GM23248 (cell line): ENCODE measurements at regions not wholly inside any gene's neighbourhood (a gene's known extent, or its start where the extent isn't known, plus 50 kb on each side); places are given as distances from the start of the nearest gene placed in this dataset.

Experiments used
- EZH2 ChIP-seq: fragments of 200-600 bp; sonication (generic); IDR thresholded peaks from 2 replicates; pipeline ENCODE4 v1.6.1; 2018; ENCODE audit warnings: antibody characterized with exemption, mild to moderate bottlenecking; ENCODE audit not compliant: insufficient read depth, poor library complexity, severe bottlenecking
- EZH2phosphoT487 ChIP-seq: fragments of 200-600 bp; sonication (generic); IDR thresholded peaks from 2 replicates; pipeline ENCODE4 v1.6.1; 2018; ENCODE audit warnings: antibody characterized with exemption, moderate library complexity, mild to moderate bottlenecking, low read depth; ENCODE audit not compliant: insufficient read depth

GRCh38 chr5:40429258-40430100 lies 250.2 kb upstream of the PTGER4 start:
- TF ChIP-seq EZH2phosphoT487 (no peak), EZH2 (no peak)
